SK-N-SH (cell line): ENCODE measurements at regions not wholly inside any gene's neighbourhood (a gene's known extent, or its start where the extent isn't known, plus 50 kb on each side); places are given as distances from the start of the nearest gene placed in this dataset.

ENCODE experiments used
- CTCF ChIA-PET: fragments of 300-600, 350-600 bp; formaldehyde crosslinking; extraction: SDS; loops from one replicate; lab custom pipeline; 2021; lab: Yijun Ruan, JAX
- POLR2A ChIA-PET: fragments of 350-600 bp; sonication (Branson Sonifier 250); formaldehyde crosslinking; extraction: SDS; loops from one replicate; lab custom pipeline; 2020; ENCODE audit warnings: antibody characterized with exemption, inconsistent platforms; lab: Yijun Ruan, JAX
- DNase-seq: peaks from one replicate; pipeline ENCODE4 v3.0.0; 2012
- H2AFZ ChIP-seq: fragments of 200-600 bp; sonication (generic); 2 replicates; pipeline ENCODE4 v1.8.1; 2016; ENCODE audit warnings: antibody characterized with exemption, mild to moderate bottlenecking, low read depth
- H3F3A ChIP-seq: fragments of 200-600 bp; sonication (generic); replicated peaks from 2 replicates; pipeline ENCODE3; 2016; ENCODE audit warnings: antibody characterized with exemption, mild to moderate bottlenecking; ENCODE audit not compliant: insufficient read depth
- H3K27ac ChIP-seq, 2 experiments: fragments of 200-500 bp in 1 of 2; fragments of 200-600 bp in 1 of 2; sonication (Bioruptor generic) in 1 of 2; sonication (generic), shearing (Covaris generic) in 1 of 2; 2 replicates each; pipeline versions ENCODE4 v1.5.1 to v1.6.1; 2014 to 2016; ENCODE audit warnings: low read depth in 2 of 2, inconsistent platforms in 1 of 2, low read length in 1 of 2, mild to moderate bottlenecking in 1 of 2, mixed read lengths in 1 of 2
- H3K27me3 ChIP-seq: fragments of 200-600 bp; sonication (generic), shearing (Covaris generic); 2 replicates; pipeline ENCODE4 v1.6.1; 2016; ENCODE audit warnings: mixed run types; ENCODE audit not compliant: insufficient read depth
- H3K36me3 ChIP-seq, 2 experiments: fragments of 200-500 bp in 1 of 2; fragments of 200-600 bp in 1 of 2; sonication (Bioruptor generic) in 1 of 2; sonication (generic) in 1 of 2; replicated peaks in 1 of 2; 2 replicates each; pipeline versions ENCODE3 to v1.5.1; 2014 to 2016; ENCODE audit warnings: low read length in 1 of 2, mild to moderate bottlenecking in 1 of 2; ENCODE audit not compliant: insufficient read depth in 2 of 2, control insufficient read depth in 1 of 2
- H3K4me1 ChIP-seq, 2 experiments: fragments of 200-500 bp in 1 of 2; fragments of 200-600 bp in 1 of 2; sonication (Bioruptor generic) in 1 of 2; sonication (generic), shearing (Covaris generic) in 1 of 2; 2 replicates each; pipeline versions ENCODE4 v1.5.1 to v1.6.1; 2014 to 2016; ENCODE audit warnings: low read depth in 1 of 2, low read length in 1 of 2, mixed run types in 1 of 2; ENCODE audit not compliant: insufficient read depth in 2 of 2, control insufficient read depth in 1 of 2
- H3K4me2 ChIP-seq: fragments of 200-600 bp; sonication (generic), shearing (Covaris generic); 2 replicates; pipeline ENCODE4 v1.6.1; 2017; ENCODE audit warnings: mixed run types
- H3K4me3 ChIP-seq, 2 experiments: fragments of 200-500 bp in 1 of 2; fragments of 200-600 bp in 1 of 2; sonication (Bioruptor generic) in 1 of 2; sonication (generic), shearing (Covaris generic) in 1 of 2; 2 replicates each; pipeline versions ENCODE4 v1.5.1 to v1.8.1; 2014 to 2016; ENCODE audit warnings: low read depth in 2 of 2, inconsistent platforms in 1 of 2, low read length in 1 of 2, mild to moderate bottlenecking in 1 of 2, mixed read lengths in 1 of 2, moderate library complexity in 1 of 2
- H3K79me2 ChIP-seq: fragments of 200-600 bp; sonication (generic); 2 replicates; pipeline ENCODE4 v1.8.1; 2017; ENCODE audit warnings: mild to moderate bottlenecking; ENCODE audit not compliant: insufficient read depth
- H3K9ac ChIP-seq: fragments of 200-600 bp; sonication (generic); 2 replicates; pipeline ENCODE4 v1.6.1; 2017; ENCODE audit warnings: mixed run types
- H3K9me2 ChIP-seq: fragments of 200-600 bp; sonication (generic); 2 replicates; pipeline ENCODE4 v1.6.1; 2017; ENCODE audit warnings: mixed run types
- H3K9me3 ChIP-seq: fragments of 200-600 bp; sonication (generic); 2 replicates; pipeline ENCODE4 v1.6.1; 2017; ENCODE audit warnings: mixed run types, mild to moderate bottlenecking, moderate library complexity
- H4K20me1 ChIP-seq: fragments of 200-600 bp; sonication (generic); 2 replicates; pipeline ENCODE4 v1.6.1; 2017; ENCODE audit warnings: mild to moderate bottlenecking, mixed run types; ENCODE audit not compliant: insufficient read depth
- CHD2 ChIP-seq: fragments of 150-350 bp; IDR thresholded peaks from 2 replicates; pipeline ENCODE4 v1.6.1; 2018; ENCODE audit warnings: low read length; ENCODE audit not compliant: partially characterized antibody
- ELF1 ChIP-seq: IDR thresholded peaks from 2 replicates; pipeline ENCODE4 v1.4.0; 2012
- EP300 ChIP-seq, 2 experiments: IDR thresholded peaks; 2 replicates each; pipeline versions ENCODE4 v1.4.0 to v1.6.1; 2012; ENCODE audit warnings: borderline replicate concordance in 1 of 2, low read depth in 1 of 2, low read length in 1 of 2
- FOSL2 ChIP-seq: IDR thresholded peaks from 2 replicates; pipeline ENCODE4 v1.4.0; 2012; ENCODE audit warnings: low read depth, mild to moderate bottlenecking, moderate library complexity, borderline replicate concordance
- FOXM1 ChIP-seq: IDR thresholded peaks from 2 replicates; pipeline ENCODE4 v1.4.0; 2012; ENCODE audit warnings: low read depth, mild to moderate bottlenecking
- GABPA ChIP-seq: IDR thresholded peaks from 2 replicates; pipeline ENCODE4 v1.4.0; 2012; ENCODE audit warnings: low read depth, mild to moderate bottlenecking
- GATA2 ChIP-seq: sonication (generic); formaldehyde crosslinking; IDR thresholded peaks from 2 replicates; pipeline ENCODE4 v1.5.0; 2020; ENCODE audit warnings: mild to moderate bottlenecking, missing genetic modification reagents
- JUND ChIP-seq: IDR thresholded peaks from 2 replicates; pipeline ENCODE4 v1.4.0; 2012
- MEF2A ChIP-seq: IDR thresholded peaks from 2 replicates; pipeline ENCODE4 v1.4.0; 2012; ENCODE audit warnings: low read depth, borderline replicate concordance
- MXI1 ChIP-seq: IDR thresholded peaks from 2 replicates; pipeline ENCODE4 v1.6.1; 2012; ENCODE audit warnings: mild to moderate bottlenecking, low read depth, low read length, improper control_type of control experiment
- POLR2AphosphoS5 ChIP-seq: IDR thresholded peaks from 2 replicates; pipeline ENCODE4 v1.6.1; 2012; ENCODE audit warnings: low read depth, low read length
- RAD21 ChIP-seq: IDR thresholded peaks from 2 replicates; pipeline ENCODE4 v1.6.1; 2012; ENCODE audit warnings: mild to moderate bottlenecking, low read length
- RCOR1 ChIP-seq: fragments of 150-350 bp; IDR thresholded peaks from 2 replicates; pipeline ENCODE4 v1.6.1; 2017; ENCODE audit warnings: antibody characterized with exemption, low read length
- RFX5 ChIP-seq: IDR thresholded peaks from 2 replicates; pipeline ENCODE4 v1.6.1; 2012; ENCODE audit warnings: mild to moderate bottlenecking, improper control_type of control experiment, low read length
- RXRA ChIP-seq: IDR thresholded peaks from 2 replicates; pipeline ENCODE4 v1.4.0; 2012; ENCODE audit warnings: low read depth, mild to moderate bottlenecking, borderline replicate concordance
- SIN3A ChIP-seq: IDR thresholded peaks from 2 replicates; pipeline ENCODE4 v1.6.1; 2012; ENCODE audit warnings: low read depth, mild to moderate bottlenecking, low read length, moderate library complexity, borderline replicate concordance
- YY1 ChIP-seq: IDR thresholded peaks from 2 replicates; pipeline ENCODE4 v1.4.0; 2012; ENCODE audit warnings: low read depth, mild to moderate bottlenecking
- WGBS: methylation state at CpG from one replicate; pipeline ENCODE4 v1.1.6; 2017; ENCODE audit warnings: low lambda C conversion rate; 5-methylcytosine and 5-hydroxymethylcytosine counted together
- TF ChIP-seq, protein P1 (sequence below): IDR thresholded peaks from 2 replicates; pipeline ENCODE4; 2012
- TF ChIP-seq, protein P2 (sequence below): IDR thresholded peaks from 2 replicates; pipeline ENCODE4 v1.4.0; 2012; ENCODE audit warnings: low read depth, borderline replicate concordance
- TF ChIP-seq, protein P3 (sequence below): IDR thresholded peaks from 2 replicates; pipeline ENCODE4 v1.6.1; 2012; ENCODE audit warnings: mild to moderate bottlenecking, low read depth, low read length, moderate library complexity

DNA sequence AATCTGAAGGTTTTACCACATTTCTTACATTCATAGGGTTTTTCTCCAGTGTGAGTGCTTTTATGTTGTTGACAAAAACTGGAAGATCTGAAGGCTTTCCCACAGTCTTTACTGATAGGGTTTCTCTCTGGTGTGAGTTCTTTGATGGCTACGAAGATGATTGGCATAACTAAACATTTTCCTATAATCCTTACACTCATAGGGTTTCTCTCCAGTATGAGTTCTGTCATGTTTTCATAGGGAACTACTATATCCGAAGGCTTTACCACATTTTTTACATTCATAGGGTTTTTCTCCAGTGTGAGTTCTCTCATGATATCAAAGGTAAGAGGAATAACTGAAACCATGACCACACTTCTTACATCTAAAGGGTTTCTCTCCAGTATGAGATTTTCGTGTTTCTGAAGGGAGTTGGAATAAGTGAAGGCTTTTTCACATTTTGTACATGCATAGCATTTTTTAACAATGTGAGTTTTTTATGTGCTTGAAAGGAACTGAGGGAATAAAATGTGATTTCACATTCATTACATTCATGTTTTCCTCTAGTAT is 1987.7 kb downstream of the TP53TG3F start:
- Histone ChIP-seq H3K9me2 (no peaks in the 10 kb centered on the region), H4K20me1 (no peaks in the 10 kb centered on the region), H3K4me3 (no peak overlapping the region), H3K9ac (no peak overlapping the region), H3K4me1 (no peaks in the 10 kb centered on the region), H3F3A (no peaks in the 10 kb centered on the region), H2AFZ (no peak overlapping the region), H3K36me3 (no peaks in the 10 kb centered on the region), H3K9me3 (no peaks in the 10 kb centered on the region), H3K27ac (no peak overlapping the region), H3K27me3 (no peaks in the 10 kb centered on the region), H3K79me2 (no peaks in the 10 kb centered on the region), H3K4me2 (no peak overlapping the region)
- no peak for TF ChIP-seq FOSL2
- TF ChIP-seq YY1 = no peak
- TF ChIP-seq, protein P1, sequence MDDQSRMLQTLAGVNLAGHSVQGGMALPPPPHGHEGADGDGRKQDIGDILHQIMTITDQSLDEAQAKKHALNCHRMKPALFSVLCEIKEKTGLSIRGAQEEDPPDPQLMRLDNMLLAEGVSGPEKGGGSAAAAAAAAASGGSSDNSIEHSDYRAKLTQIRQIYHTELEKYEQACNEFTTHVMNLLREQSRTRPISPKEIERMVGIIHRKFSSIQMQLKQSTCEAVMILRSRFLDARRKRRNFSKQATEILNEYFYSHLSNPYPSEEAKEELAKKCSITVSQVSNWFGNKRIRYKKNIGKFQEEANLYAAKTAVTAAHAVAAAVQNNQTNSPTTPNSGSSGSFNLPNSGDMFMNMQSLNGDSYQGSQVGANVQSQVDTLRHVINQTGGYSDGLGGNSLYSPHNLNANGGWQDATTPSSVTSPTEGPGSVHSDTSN = no peak
- no peak for TF ChIP-seq CHD2
- no peak for TF ChIP-seq JUND
- TF ChIP-seq EP300 (IDR thresholded peaks at IDR 0.05; ENCODE audit: borderline replicate concordance in 1 of 2, low read depth in 1 of 2, low read length in 1 of 2) = no peak
- TF ChIP-seq RFX5 = no peak
- TF ChIP-seq, protein P2, sequence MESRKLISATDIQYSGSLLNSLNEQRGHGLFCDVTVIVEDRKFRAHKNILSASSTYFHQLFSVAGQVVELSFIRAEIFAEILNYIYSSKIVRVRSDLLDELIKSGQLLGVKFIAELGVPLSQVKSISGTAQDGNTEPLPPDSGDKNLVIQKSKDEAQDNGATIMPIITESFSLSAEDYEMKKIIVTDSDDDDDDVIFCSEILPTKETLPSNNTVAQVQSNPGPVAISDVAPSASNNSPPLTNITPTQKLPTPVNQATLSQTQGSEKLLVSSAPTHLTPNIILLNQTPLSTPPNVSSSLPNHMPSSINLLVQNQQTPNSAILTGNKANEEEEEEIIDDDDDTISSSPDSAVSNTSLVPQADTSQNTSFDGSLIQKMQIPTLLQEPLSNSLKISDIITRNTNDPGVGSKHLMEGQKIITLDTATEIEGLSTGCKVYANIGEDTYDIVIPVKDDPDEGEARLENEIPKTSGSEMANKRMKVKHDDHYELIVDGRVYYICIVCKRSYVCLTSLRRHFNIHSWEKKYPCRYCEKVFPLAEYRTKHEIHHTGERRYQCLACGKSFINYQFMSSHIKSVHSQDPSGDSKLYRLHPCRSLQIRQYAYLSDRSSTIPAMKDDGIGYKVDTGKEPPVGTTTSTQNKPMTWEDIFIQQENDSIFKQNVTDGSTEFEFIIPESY = no peak
- no peak for TF ChIP-seq GABPA
- TF ChIP-seq MEF2A = no peak
- no peak for TF ChIP-seq RCOR1
- no peak for TF ChIP-seq MXI1
- no peak for TF ChIP-seq ELF1
- no peak for TF ChIP-seq FOXM1
- TF ChIP-seq RAD21 = no peak
- no peak for TF ChIP-seq SIN3A
- no peak for TF ChIP-seq RXRA
- no peak for TF ChIP-seq GATA2 (CRISPR knock-in tag)
- TF ChIP-seq, protein P3, sequence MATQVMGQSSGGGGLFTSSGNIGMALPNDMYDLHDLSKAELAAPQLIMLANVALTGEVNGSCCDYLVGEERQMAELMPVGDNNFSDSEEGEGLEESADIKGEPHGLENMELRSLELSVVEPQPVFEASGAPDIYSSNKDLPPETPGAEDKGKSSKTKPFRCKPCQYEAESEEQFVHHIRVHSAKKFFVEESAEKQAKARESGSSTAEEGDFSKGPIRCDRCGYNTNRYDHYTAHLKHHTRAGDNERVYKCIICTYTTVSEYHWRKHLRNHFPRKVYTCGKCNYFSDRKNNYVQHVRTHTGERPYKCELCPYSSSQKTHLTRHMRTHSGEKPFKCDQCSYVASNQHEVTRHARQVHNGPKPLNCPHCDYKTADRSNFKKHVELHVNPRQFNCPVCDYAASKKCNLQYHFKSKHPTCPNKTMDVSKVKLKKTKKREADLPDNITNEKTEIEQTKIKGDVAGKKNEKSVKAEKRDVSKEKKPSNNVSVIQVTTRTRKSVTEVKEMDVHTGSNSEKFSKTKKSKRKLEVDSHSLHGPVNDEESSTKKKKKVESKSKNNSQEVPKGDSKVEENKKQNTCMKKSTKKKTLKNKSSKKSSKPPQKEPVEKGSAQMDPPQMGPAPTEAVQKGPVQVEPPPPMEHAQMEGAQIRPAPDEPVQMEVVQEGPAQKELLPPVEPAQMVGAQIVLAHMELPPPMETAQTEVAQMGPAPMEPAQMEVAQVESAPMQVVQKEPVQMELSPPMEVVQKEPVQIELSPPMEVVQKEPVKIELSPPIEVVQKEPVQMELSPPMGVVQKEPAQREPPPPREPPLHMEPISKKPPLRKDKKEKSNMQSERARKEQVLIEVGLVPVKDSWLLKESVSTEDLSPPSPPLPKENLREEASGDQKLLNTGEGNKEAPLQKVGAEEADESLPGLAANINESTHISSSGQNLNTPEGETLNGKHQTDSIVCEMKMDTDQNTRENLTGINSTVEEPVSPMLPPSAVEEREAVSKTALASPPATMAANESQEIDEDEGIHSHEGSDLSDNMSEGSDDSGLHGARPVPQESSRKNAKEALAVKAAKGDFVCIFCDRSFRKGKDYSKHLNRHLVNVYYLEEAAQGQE = no peak
- TF ChIP-seq POLR2AphosphoS5 = no peak
- ChIA-PET POLR2A (no interaction called here), CTCF (interaction anchor here (1.0 kb wide), 1 partner anchor 16 kb away, joined by 3 read pairs; no protein-coding TSS in a partner anchor)
- DNase-seq = no peak
- under 1% methylated on average over 3 of the region's 3 CpGs for WGBS
